Right atrium auricular region (tissue), 2 donors: ENCODE measurements at regions not wholly inside any gene's neighbourhood (a gene's known extent, or its start where the extent isn't known, plus 50 kb on each side); places are given as distances from the start of the nearest gene placed in this dataset.

Source experiments
- DNase-seq: peaks from one replicate; pipeline ENCODE4 v3.0.0-alpha.2; 2019; ENCODE audit warnings: low spot score
- H3K27ac ChIP-seq, 2 donors: fragments of 200-600 bp; sonication (generic); 1 replicate in 1 of 2; 2 replicates in 1 of 2; pipeline ENCODE4 v1.5.1; 2016 to 2019
- H3K27me3 ChIP-seq, 2 donors: fragments of 200-600 bp; sonication (generic); one replicate each; pipeline versions ENCODE4 v1.5.1 to v1.6.0; 2017 to 2019
- H3K36me3 ChIP-seq: fragments of 200-600 bp; sonication (generic); one replicate; pipeline ENCODE4 v1.5.1; 2016
- H3K4me1 ChIP-seq, 2 donors: fragments of 200-600 bp; sonication (generic); one replicate each; pipeline versions ENCODE4 v1.5.1 to v1.6.0; 2017 to 2019
- H3K4me3 ChIP-seq, 2 donors: fragments of 200-600 bp; sonication (generic); 1 replicate in 1 of 2; 2 replicates in 1 of 2; pipeline ENCODE4 v1.5.1; 2017 to 2019; ENCODE audit warnings: mild to moderate bottlenecking in 1 of 2, moderate library complexity in 1 of 2
- H3K9me3 ChIP-seq, 2 donors: fragments of 200-600 bp; sonication (generic); one replicate each; pipeline ENCODE4 v1.5.1; 2019
- CTCF ChIP-seq, 2 donors: fragments of 200-600 bp; sonication (generic); IDR thresholded peaks; one replicate each; pipeline ENCODE4 v1.5.1; 2019; ENCODE audit warnings: antibody characterized with exemption in 2 of 2

GRCh38 chr2:182577816-182578215, 138.2 kb upstream of the DNAJC10 start:
- no peaks in the 10 kb centered on the region for H3K9me3 ChIP-seq
- no peak overlapping the region for H3K27ac ChIP-seq
- H3K4me3 ChIP-seq = no peak overlapping the region
- no peak for DNase-seq
- no peaks in the 10 kb centered on the region for H3K4me1 ChIP-seq
- no peaks in the 10 kb centered on the region for H3K36me3 ChIP-seq
- TF ChIP-seq CTCF (IDR thresholded peaks at IDR 0.05) = no peak
- H3K27me3 ChIP-seq = no peaks in the 10 kb centered on the region

GRCh38 chr2:182581196-182581935, 134.7 kb upstream of the DNAJC10 start:
- Histone ChIP-seq H3K4me3 (no peak overlapping the region), H3K4me1 (no peaks in the 10 kb centered on the region), H3K27me3 (no peaks in the 10 kb centered on the region), H3K36me3 (no peaks in the 10 kb centered on the region), H3K27ac (no peak overlapping the region), H3K9me3 (no peaks in the 10 kb centered on the region)
- no peak for TF ChIP-seq CTCF (IDR thresholded peaks at IDR 0.05)
- no peak for DNase-seq

- Histone ChIP-seq H3K9me3 (no peaks in the 10 kb centered on the region), H3K36me3 (no peaks in the 10 kb centered on the region), H3K4me3 (no peak overlapping the region), H3K4me1 (no peaks in the 10 kb centered on the region), H3K27me3 (no peaks in the 10 kb centered on the region), H3K27ac (no peak overlapping the region)
- no peak for DNase-seq
- no peak for TF ChIP-seq CTCF (IDR thresholded peaks at IDR 0.05)
These were observed 131.6 kb upstream of the DNAJC10 start for GRCh38 chr2:182584462-182584861.

GRCh38 chr2:182585001-182585400, 131.1 kb upstream of the DNAJC10 start:
- no peaks in the 10 kb centered on the region for H3K27me3 ChIP-seq
- no peak overlapping the region for H3K27ac ChIP-seq

GRCh38 chr2:182585430-182585829, 130.6 kb upstream of the DNAJC10 start:
- H3K27ac ChIP-seq = no peak overlapping the region
- no peak for DNase-seq
- no peak for TF ChIP-seq CTCF (IDR thresholded peaks at IDR 0.05)
- no peak overlapping the region for H3K4me3 ChIP-seq
- no peaks in the 10 kb centered on the region for H3K9me3 ChIP-seq
- H3K27me3 ChIP-seq = no peaks in the 10 kb centered on the region
- no peaks in the 10 kb centered on the region for H3K4me1 ChIP-seq
- H3K36me3 ChIP-seq = no peaks in the 10 kb centered on the region

More at GRCh38 chr2:182585001-182585400, 131.1 kb upstream of the DNAJC10 start:
- no peak for TF ChIP-seq CTCF (IDR thresholded peaks at IDR 0.05)
- no peak overlapping the region for H3K4me3 ChIP-seq
- no peaks in the 10 kb centered on the region for H3K36me3 ChIP-seq
- no peaks in the 10 kb centered on the region for H3K9me3 ChIP-seq
- H3K4me1 ChIP-seq = no peaks in the 10 kb centered on the region
- DNase-seq = no peak

GRCh38 chr2:182586426-182586825, 129.6 kb upstream of the DNAJC10 start:
- H3K36me3 ChIP-seq = no peaks in the 10 kb centered on the region
- no peaks in the 10 kb centered on the region for H3K4me1 ChIP-seq
- no peak for DNase-seq
- H3K9me3 ChIP-seq = no peaks in the 10 kb centered on the region
- TF ChIP-seq CTCF (IDR thresholded peaks at IDR 0.05) = no peak
- no peak overlapping the region for H3K27ac ChIP-seq
- no peaks in the 10 kb centered on the region for H3K27me3 ChIP-seq
- H3K4me3 ChIP-seq = no peak overlapping the region
